Gastrocnemius medialis (tissue), 4 donors: ENCODE measurements at regions not wholly inside any gene's neighbourhood (a gene's known extent, or its start where the extent isn't known, plus 50 kb on each side); places are given as distances from the start of the nearest gene placed in this dataset.

Source experiments
- POLR2A ChIP-seq, 2 donors: fragments of 450-650 bp; IDR thresholded peaks; one replicate each; pipeline ENCODE4 v1.6.1; 2017; ENCODE audit warnings: antibody characterized with exemption in 2 of 2, mild to moderate bottlenecking in 2 of 2, moderate library complexity in 2 of 2
- TF ChIP-seq, protein P1 (sequence below), 5 experiments: fragments of 450-650 bp in 3 of 5; fragments of 200-600 bp in 2 of 5; sonication (generic) in 2 of 5; IDR thresholded peaks in 4 of 5; conservative IDR thresholded peaks in 1 of 5; 1 replicate in 4 of 5; 2 replicates in 1 of 5; pipeline ENCODE4 v1.5.1; 2016 to 2019; ENCODE audit warnings: antibody characterized with exemption in 5 of 5, mild to moderate bottlenecking in 3 of 5, moderate library complexity in 3 of 5

- TF ChIP-seq, protein P1, sequence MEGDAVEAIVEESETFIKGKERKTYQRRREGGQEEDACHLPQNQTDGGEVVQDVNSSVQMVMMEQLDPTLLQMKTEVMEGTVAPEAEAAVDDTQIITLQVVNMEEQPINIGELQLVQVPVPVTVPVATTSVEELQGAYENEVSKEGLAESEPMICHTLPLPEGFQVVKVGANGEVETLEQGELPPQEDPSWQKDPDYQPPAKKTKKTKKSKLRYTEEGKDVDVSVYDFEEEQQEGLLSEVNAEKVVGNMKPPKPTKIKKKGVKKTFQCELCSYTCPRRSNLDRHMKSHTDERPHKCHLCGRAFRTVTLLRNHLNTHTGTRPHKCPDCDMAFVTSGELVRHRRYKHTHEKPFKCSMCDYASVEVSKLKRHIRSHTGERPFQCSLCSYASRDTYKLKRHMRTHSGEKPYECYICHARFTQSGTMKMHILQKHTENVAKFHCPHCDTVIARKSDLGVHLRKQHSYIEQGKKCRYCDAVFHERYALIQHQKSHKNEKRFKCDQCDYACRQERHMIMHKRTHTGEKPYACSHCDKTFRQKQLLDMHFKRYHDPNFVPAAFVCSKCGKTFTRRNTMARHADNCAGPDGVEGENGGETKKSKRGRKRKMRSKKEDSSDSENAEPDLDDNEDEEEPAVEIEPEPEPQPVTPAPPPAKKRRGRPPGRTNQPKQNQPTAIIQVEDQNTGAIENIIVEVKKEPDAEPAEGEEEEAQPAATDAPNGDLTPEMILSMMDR (IDR thresholded peaks at IDR 0.05 in 4 of 5, conservative IDR thresholded peaks at IDR 0.05 in 1 of 5): no peak
- no peak for TF ChIP-seq POLR2A (IDR thresholded peaks at IDR 0.05)
Measured at GRCh38 chr2:16334886-16335603, 330.6 kb downstream of the CYRIA start.
